Endothelial cell of umbilical vein (primary cell): ENCODE measurements at regions not wholly inside any gene's neighbourhood (a gene's known extent, or its start where the extent isn't known, plus 50 kb on each side); places are given as distances from the start of the nearest gene placed in this dataset.

Experiments
- BruUV-seq: library from RNA; stranded (reverse); fragments of 400-500 nt; replicated peaks from 2 replicates; lab custom pipeline; 2021; lab: Mats Ljungman, UMichigan
- CTCF ChIA-PET: fragments of 300-600, 350-600 bp; sonication (Branson Sonifier 250); formaldehyde crosslinking; loops from one replicate; lab custom pipeline; 2021; ENCODE audit warnings: antibody characterized with exemption, inconsistent platforms; lab: Charles Lee
- POLR2A ChIA-PET: fragments of 300-600, 350-600 bp; sonication (Branson Sonifier 250); formaldehyde crosslinking; loops from one replicate; lab custom pipeline; 2021; ENCODE audit warnings: antibody characterized with exemption, inconsistent platforms; lab: Charles Lee
- DNase-seq: peaks from one replicate; pipeline ENCODE4 v3.0.0-alpha.2; 2011; ENCODE audit warnings: low read depth, low spot score
- FAIRE-seq: peaks from 2 replicates; lab custom pipeline; 2011; peaks lifted over from hg19 to GRCh38; lab: Jason Lieb, UNC
- H2AFZ ChIP-seq: 2 replicates; pipeline ENCODE4 v1.6.0; 2012; ENCODE audit warnings: low read depth, low read length, control low read depth, inconsistent platforms
- H3K27ac ChIP-seq: 2 replicates; pipeline ENCODE4 v1.5.1; 2011; ENCODE audit warnings: low read depth, mild to moderate bottlenecking, control low read depth, low read length, moderate library complexity; ENCODE audit not compliant: insufficient read depth
- H3K27me3 ChIP-seq, 2 experiments: 2 replicates each; pipeline versions ENCODE4 v1.6.0 to v1.6.1; 2011; ENCODE audit warnings: low read length in 2 of 2, mixed read lengths in 1 of 2; ENCODE audit not compliant: control insufficient read depth in 2 of 2, insufficient read depth in 2 of 2
- H3K36me3 ChIP-seq, 2 experiments: 2 replicates in 1 of 2; 3 replicates in 1 of 2; pipeline ENCODE4 v1.5.1; 2011; ENCODE audit warnings: low read length in 2 of 2, mild to moderate bottlenecking in 1 of 2, moderate library complexity in 1 of 2; ENCODE audit not compliant: control insufficient read depth in 2 of 2, insufficient read depth in 2 of 2; ENCODE audit errors: extremely low read depth in 1 of 2
- H3K4me1 ChIP-seq: 3 replicates; pipeline ENCODE4 v1.5.1; 2011; ENCODE audit warnings: mild to moderate bottlenecking, low read length; ENCODE audit not compliant: control insufficient read depth, insufficient read depth; ENCODE audit errors: extremely low read depth
- H3K4me2 ChIP-seq: 2 replicates; pipeline ENCODE4 v1.6.1; 2011; ENCODE audit warnings: low read length, control low read depth, mixed read lengths; ENCODE audit not compliant: insufficient read depth
- H3K4me3 ChIP-seq, 3 experiments: fragments of 200-600 bp in 1 of 3; sonication (generic), shearing (Covaris generic) in 1 of 3; replicated peaks in 1 of 3; 2 replicates each; pipeline ENCODE4 v1.5.1; 2011 to 2016; ENCODE audit warnings: control low read depth in 3 of 3, low read length in 3 of 3, mild to moderate bottlenecking in 2 of 3, inconsistent platforms in 1 of 3, low read depth in 1 of 3, moderate library complexity in 1 of 3; ENCODE audit not compliant: insufficient read depth in 1 of 3
- H3K79me2 ChIP-seq: 2 replicates; pipeline ENCODE4 v1.6.0; 2012; ENCODE audit warnings: low read length, inconsistent platforms; ENCODE audit not compliant: control insufficient read depth, insufficient read depth
- H3K9ac ChIP-seq: replicated peaks from 2 replicates; pipeline ENCODE3; 2011; ENCODE audit warnings: low read length, control low read depth; ENCODE audit not compliant: insufficient read depth; ENCODE audit errors: extremely low read depth
- H3K9me1 ChIP-seq: replicated peaks from 3 replicates; pipeline ENCODE4 v1.6.0; 2011; ENCODE audit warnings: mild to moderate bottlenecking, low read length; ENCODE audit not compliant: control insufficient read depth, insufficient read depth; ENCODE audit errors: extremely low read depth
- H3K9me3 ChIP-seq: replicated peaks from 2 replicates; pipeline ENCODE4 v1.5.1; 2012; ENCODE audit warnings: low read length, inconsistent platforms; ENCODE audit not compliant: control insufficient read depth, insufficient read depth
- H4K20me1 ChIP-seq: replicated peaks from 2 replicates; pipeline ENCODE3; 2011; ENCODE audit warnings: mild to moderate bottlenecking, low read length; ENCODE audit not compliant: control insufficient read depth, insufficient read depth; ENCODE audit errors: extremely low read depth
- FOS ChIP-seq: IDR thresholded peaks from 2 replicates; pipeline ENCODE4 v1.6.1; 2011; ENCODE audit warnings: mild to moderate bottlenecking, low read length, moderate library complexity, borderline replicate concordance; ENCODE audit not compliant: insufficient read depth
- GATA2 ChIP-seq: IDR thresholded peaks from 2 replicates; pipeline ENCODE4 v1.7.0; 2011; ENCODE audit warnings: low read depth, mild to moderate bottlenecking, moderate library complexity, mixed read lengths, low read length; ENCODE audit not compliant: insufficient read length, insufficient read depth
- JUN ChIP-seq: IDR thresholded peaks from 2 replicates; pipeline ENCODE4 v1.6.1; 2011; ENCODE audit warnings: borderline replicate concordance, low read depth; ENCODE audit not compliant: insufficient read length, insufficient read depth
- MYC ChIP-seq: IDR thresholded peaks from one replicate; pipeline ENCODE4 v1.6.1; 2011; ENCODE audit warnings: mild to moderate bottlenecking, low read depth, low read length
- POLR2AphosphoS5 ChIP-seq: IDR thresholded peaks from 2 replicates; pipeline ENCODE4 v1.6.1; 2012; ENCODE audit warnings: low read depth, mild to moderate bottlenecking, control low read depth, low read length, moderate library complexity; ENCODE audit not compliant: insufficient read depth
- dilution Hi-C: fragments of 300-500 bp; cut with MboI; formaldehyde crosslinking; loops from one replicate; pipeline ENCODE4 v1.15.0; 2019; ENCODE audit warnings: low sequenced_read_pairs; ENCODE audit not compliant: extremely low pct_ligation_motif_present
- intact Hi-C: fragments of 100-400 bp; cut with micrococcal nuclease; formaldehyde crosslinking; loops from one replicate; pipeline ENCODE4 v1.10.0; 2022
- TF ChIP-seq, protein P1 (sequence below): IDR thresholded peaks from 2 replicates; pipeline ENCODE4 v1.6.1; 2011; ENCODE audit not compliant: insufficient read depth, insufficient read length
- TF ChIP-seq, protein P2 (sequence below), 2 donors: IDR thresholded peaks; 1 replicate in 1 of 2; 2 replicates in 1 of 2; pipeline ENCODE4 v1.5.1; 2011; ENCODE audit warnings: low read length in 2 of 2, mild to moderate bottlenecking in 2 of 2, moderate library complexity in 2 of 2, control low read depth in 1 of 2, inconsistent platforms in 1 of 2, low read depth in 1 of 2; ENCODE audit not compliant: insufficient read depth in 1 of 2; ENCODE audit errors: extremely low read depth in 1 of 2

DNA sequence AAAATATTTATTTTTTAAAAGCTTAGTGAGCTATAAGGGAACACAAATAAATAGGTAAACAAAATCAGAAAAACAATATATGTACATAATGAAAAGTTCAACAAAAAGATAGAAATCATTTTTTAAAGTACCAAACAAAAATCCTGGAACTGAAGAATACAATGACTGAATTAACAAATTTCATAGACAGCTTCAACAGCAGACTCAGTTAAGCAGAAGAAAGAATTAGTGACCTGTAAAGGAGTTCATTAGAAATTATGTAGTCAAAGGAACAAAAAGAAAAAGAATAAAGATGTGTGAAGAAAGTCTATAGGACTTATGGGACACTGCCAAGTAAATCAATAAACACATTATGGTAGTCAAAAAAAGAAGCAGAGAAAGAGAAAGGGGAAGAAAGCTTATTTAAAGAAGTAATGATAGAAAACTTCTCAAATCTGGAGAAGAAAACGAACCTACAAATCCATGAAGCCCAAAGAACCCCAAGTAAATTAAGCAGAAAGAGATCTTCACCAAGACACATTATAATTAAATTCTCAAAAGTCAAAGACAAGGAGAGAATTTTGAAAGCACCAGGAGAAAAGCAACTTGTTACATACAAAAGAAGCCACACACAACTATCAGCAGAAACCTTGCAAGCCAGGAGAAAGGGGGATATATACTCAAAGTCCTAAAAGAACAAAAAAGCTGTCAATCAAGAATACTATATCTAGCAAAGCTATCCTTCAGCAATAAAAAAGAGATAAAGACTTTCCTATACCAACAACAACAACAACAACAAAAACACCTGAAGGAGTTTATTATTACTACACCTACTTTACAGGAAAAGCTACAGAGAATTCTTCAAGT is 338.9 kb downstream of the PTTG2 start:
- Histone ChIP-seq H3K4me3 (no peak overlapping the region), H3K27ac (no peak overlapping the region), H3K36me3 (no peaks in the 10 kb centered on the region), H3K9me1 (no peaks in the 10 kb centered on the region), H3K9me3 (no peaks in the 10 kb centered on the region), H3K4me1 (no peaks in the 10 kb centered on the region), H3K79me2 (no peaks in the 10 kb centered on the region), H4K20me1 (no peaks in the 10 kb centered on the region), H3K9ac (no peak overlapping the region), H3K27me3 (no peaks in the 10 kb centered on the region), H2AFZ (no peak overlapping the region), H3K4me2 (no peak overlapping the region)
- dilution Hi-C loops = no loop called here
- no peak for DNase-seq
- no peak for FAIRE-seq
- intact Hi-C loops = no loop called here
- TF ChIP-seq GATA2 = no peak
- TF ChIP-seq MYC = no peak
- TF ChIP-seq, protein P1, sequence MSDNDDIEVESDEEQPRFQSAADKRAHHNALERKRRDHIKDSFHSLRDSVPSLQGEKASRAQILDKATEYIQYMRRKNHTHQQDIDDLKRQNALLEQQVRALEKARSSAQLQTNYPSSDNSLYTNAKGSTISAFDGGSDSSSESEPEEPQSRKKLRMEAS = no peak
- TF ChIP-seq, protein P2, sequence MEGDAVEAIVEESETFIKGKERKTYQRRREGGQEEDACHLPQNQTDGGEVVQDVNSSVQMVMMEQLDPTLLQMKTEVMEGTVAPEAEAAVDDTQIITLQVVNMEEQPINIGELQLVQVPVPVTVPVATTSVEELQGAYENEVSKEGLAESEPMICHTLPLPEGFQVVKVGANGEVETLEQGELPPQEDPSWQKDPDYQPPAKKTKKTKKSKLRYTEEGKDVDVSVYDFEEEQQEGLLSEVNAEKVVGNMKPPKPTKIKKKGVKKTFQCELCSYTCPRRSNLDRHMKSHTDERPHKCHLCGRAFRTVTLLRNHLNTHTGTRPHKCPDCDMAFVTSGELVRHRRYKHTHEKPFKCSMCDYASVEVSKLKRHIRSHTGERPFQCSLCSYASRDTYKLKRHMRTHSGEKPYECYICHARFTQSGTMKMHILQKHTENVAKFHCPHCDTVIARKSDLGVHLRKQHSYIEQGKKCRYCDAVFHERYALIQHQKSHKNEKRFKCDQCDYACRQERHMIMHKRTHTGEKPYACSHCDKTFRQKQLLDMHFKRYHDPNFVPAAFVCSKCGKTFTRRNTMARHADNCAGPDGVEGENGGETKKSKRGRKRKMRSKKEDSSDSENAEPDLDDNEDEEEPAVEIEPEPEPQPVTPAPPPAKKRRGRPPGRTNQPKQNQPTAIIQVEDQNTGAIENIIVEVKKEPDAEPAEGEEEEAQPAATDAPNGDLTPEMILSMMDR (IDR thresholded peaks at IDR 0.05; ENCODE audit: extremely low read depth in 1 of 2, insufficient read depth in 1 of 2, low read depth in 1 of 2, low read length in 2 of 2) = no peak
- TF ChIP-seq FOS = no peak
- TF ChIP-seq POLR2AphosphoS5 = no peak
- no peak for TF ChIP-seq JUN
- CTCF ChIA-PET = interaction anchor here (1.0 to 1.3 kb wide), 2 partner anchors 9 to 21 kb away, joined by 4 read pairs; no protein-coding TSS in a partner anchor
- POLR2A ChIA-PET = no interaction called here
- BruUV-seq = no TSS peak
